HL-60 (cell line): ENCODE measurements at regions not wholly inside any gene's neighbourhood (a gene's known extent, or its start where the extent isn't known, plus 50 kb on each side); places are given as distances from the start of the nearest gene placed in this dataset.

ENCODE experiments used
- DNase-seq, 2 experiments: peaks; one replicate each; pipeline ENCODE4 v3.0.0-alpha.2; 2010 to 2020; ENCODE audit warnings: low read depth in 1 of 2, low spot score in 1 of 2
- H3K27ac ChIP-seq: fragments of 250-450 bp; sonication (Bioruptor Pico); replicated peaks from 2 replicates; pipeline ENCODE4 v1.5.1; 2020; ENCODE audit warnings: mild to moderate bottlenecking, moderate library complexity
- H3K27me3 ChIP-seq: fragments of 250-450 bp; sonication (Bioruptor Pico); 2 replicates; pipeline ENCODE4 v1.5.1; 2021; ENCODE audit warnings: mild to moderate bottlenecking, moderate library complexity; ENCODE audit not compliant: insufficient read depth, poor library complexity, severe bottlenecking
- H3K4me3 ChIP-seq: replicated peaks from 2 replicates; pipeline ENCODE4 v1.5.1; 2011; ENCODE audit warnings: mild to moderate bottlenecking, control low read depth, low read length; ENCODE audit not compliant: insufficient read depth
- CTCF ChIP-seq: IDR thresholded peaks from one replicate; pipeline ENCODE4 v1.5.1; 2011; ENCODE audit warnings: low read length, control low read depth, inconsistent platforms; ENCODE audit not compliant: insufficient read depth
- GABPA ChIP-seq: IDR thresholded peaks from 2 replicates; pipeline ENCODE4 v1.6.1; 2012; ENCODE audit warnings: low read depth
- POLR2AphosphoS5 ChIP-seq: IDR thresholded peaks from 2 replicates; pipeline ENCODE4 v1.6.1; 2012; ENCODE audit warnings: low read depth
- SPI1 ChIP-seq: IDR thresholded peaks from 2 replicates; pipeline ENCODE4 v1.6.1; 2012; ENCODE audit warnings: low read depth, mild to moderate bottlenecking, borderline replicate concordance
- TF ChIP-seq, protein P1 (sequence below): IDR thresholded peaks from 2 replicates; pipeline ENCODE4 v1.6.1; 2012; ENCODE audit warnings: low read depth; ENCODE audit not compliant: insufficient replicate concordance

GRCh38 chr2:851680-852079 lies 99.0 kb upstream of the SNTG2 start:
- Histone ChIP-seq H3K27ac (no peak overlapping the region), H3K4me3 (no peak overlapping the region), H3K27me3 (no peaks in the 10 kb centered on the region)
- TF ChIP-seq GABPA, result no peak
- no peak for DNase-seq

- no peaks in the 10 kb centered on the region for H3K27me3 ChIP-seq
- H3K27ac ChIP-seq, result no peak overlapping the region
These were observed 99.6 kb upstream of the SNTG2 start for GRCh38 chr2:851078-851477.

DNA sequence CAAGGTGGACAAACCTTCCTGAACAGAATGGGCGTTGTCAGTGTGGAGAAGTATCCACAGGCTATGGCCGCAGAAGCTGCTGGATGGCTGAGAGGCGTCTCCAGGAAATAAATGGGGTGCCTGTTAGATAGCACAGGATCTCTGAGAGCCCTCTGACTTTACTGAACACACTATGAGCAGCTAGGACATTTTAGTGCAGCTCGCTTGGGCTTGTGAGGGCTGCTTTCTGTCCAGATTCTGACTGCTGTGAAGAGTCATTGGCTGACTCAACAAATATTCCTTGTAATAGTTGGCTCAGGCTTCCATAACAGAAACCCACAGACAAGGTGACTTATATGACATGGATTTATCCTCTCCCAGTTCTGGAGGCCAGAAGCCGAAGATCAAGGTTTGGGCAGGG lies 100.2 kb upstream of the SNTG2 start:
- H3K27ac ChIP-seq, result no peak overlapping the region
- DNase-seq, result no peak
- no peaks in the 10 kb centered on the region for H3K27me3 ChIP-seq
- no peak overlapping the region for H3K4me3 ChIP-seq
- TF ChIP-seq GABPA, result no peak
- TF ChIP-seq, protein P1, sequence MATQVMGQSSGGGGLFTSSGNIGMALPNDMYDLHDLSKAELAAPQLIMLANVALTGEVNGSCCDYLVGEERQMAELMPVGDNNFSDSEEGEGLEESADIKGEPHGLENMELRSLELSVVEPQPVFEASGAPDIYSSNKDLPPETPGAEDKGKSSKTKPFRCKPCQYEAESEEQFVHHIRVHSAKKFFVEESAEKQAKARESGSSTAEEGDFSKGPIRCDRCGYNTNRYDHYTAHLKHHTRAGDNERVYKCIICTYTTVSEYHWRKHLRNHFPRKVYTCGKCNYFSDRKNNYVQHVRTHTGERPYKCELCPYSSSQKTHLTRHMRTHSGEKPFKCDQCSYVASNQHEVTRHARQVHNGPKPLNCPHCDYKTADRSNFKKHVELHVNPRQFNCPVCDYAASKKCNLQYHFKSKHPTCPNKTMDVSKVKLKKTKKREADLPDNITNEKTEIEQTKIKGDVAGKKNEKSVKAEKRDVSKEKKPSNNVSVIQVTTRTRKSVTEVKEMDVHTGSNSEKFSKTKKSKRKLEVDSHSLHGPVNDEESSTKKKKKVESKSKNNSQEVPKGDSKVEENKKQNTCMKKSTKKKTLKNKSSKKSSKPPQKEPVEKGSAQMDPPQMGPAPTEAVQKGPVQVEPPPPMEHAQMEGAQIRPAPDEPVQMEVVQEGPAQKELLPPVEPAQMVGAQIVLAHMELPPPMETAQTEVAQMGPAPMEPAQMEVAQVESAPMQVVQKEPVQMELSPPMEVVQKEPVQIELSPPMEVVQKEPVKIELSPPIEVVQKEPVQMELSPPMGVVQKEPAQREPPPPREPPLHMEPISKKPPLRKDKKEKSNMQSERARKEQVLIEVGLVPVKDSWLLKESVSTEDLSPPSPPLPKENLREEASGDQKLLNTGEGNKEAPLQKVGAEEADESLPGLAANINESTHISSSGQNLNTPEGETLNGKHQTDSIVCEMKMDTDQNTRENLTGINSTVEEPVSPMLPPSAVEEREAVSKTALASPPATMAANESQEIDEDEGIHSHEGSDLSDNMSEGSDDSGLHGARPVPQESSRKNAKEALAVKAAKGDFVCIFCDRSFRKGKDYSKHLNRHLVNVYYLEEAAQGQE, result no peak
- TF ChIP-seq SPI1, result no peak
- no peak for TF ChIP-seq CTCF
- no peak for TF ChIP-seq POLR2AphosphoS5

More at GRCh38 chr2:851078-851477, 99.6 kb upstream of the SNTG2 start:
- no peak for DNase-seq
- TF ChIP-seq POLR2AphosphoS5 (no peak), CTCF (no peak), SPI1 (no peak), GABPA (no peak)
- TF ChIP-seq, protein P1, result no peak
- H3K4me3 ChIP-seq, result no peak overlapping the region

DNA sequence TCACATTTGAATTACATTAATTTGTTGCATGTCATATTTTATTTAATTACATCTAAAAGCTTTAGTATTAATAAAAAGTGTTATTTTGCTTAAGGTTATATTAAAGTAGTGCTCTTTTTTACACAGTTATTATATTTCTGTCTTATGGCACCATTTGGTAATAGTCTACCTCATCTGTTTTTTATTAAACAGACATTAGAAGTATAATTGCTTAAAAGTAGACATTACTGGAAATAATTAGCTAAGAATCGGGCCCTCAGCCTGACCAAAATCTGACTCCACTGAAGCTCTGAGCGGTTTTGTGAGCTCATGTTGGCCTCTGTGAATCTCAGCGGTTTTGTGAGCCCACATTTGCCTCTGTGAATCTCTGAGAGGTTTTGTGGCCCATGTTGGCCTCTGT lies 102.5 kb upstream of the SNTG2 start:
- Histone ChIP-seq H3K27me3 (no peaks in the 10 kb centered on the region), H3K4me3 (no peak overlapping the region), H3K27ac (no peak overlapping the region)
- TF ChIP-seq POLR2AphosphoS5, result no peak
- TF ChIP-seq, protein P1, result no peak
- TF ChIP-seq SPI1, result no peak
- TF ChIP-seq CTCF, result no peak
- TF ChIP-seq GABPA, result no peak
- no peak for DNase-seq
